Cardiac fibroblast (primary cell): ENCODE measurements at regions not wholly inside any gene's neighbourhood (a gene's known extent, or its start where the extent isn't known, plus 50 kb on each side); places are given as distances from the start of the nearest gene placed in this dataset.
A peak's percentile ranks its signal among the peaks of the same experiment; 100 is the strongest.

ENCODE experiments used
- DNase-seq, 2 donors: peaks; one replicate each; pipeline versions ENCODE4 v3.0.0 to v3.0.0-alpha.2; 2010; ENCODE audit warnings: low read depth in 2 of 2
- H3K4me3 ChIP-seq, 2 donors: replicated peaks in 1 of 2; 1 replicate in 1 of 2; 2 replicates in 1 of 2; pipeline ENCODE4 v1.5.1; 2011; ENCODE audit warnings: low read depth in 2 of 2, low read length in 2 of 2, mild to moderate bottlenecking in 2 of 2, moderate library complexity in 1 of 2
- CTCF ChIP-seq: IDR thresholded peaks from one replicate; pipeline ENCODE4 v1.5.1; 2011; ENCODE audit warnings: low read depth, mild to moderate bottlenecking, low read length, inconsistent platforms

GRCh38 chr6:119602215-119603178, 252.9 kb upstream of the MAN1A1 start:
- no peak for TF ChIP-seq CTCF
- peak; percentile 30 to 79 for DNase-seq
- H3K4me3 ChIP-seq, result no peak overlapping the region

DNA sequence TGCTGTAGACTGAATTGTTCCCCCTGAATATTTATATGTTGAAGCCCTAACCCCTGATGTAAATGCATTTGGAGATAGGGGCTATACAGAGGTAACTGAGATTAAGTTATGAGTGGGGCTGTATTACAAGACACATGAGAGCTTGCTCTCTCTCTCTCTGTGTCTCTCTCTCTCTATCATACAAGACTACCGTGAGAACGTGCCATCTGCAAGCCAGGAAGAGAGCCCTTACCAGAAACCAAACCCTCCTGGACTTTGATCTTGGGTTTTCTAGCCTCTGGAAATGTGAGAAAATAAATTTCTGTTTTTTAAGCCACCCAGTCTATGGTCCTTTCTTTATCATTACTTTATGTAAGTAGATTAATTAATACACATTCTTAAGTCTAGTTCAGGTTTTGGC, 249.3 kb upstream of the MAN1A1 start:
- no peak for TF ChIP-seq CTCF
- no peak for DNase-seq
- no peak overlapping the region for H3K4me3 ChIP-seq

DNA sequence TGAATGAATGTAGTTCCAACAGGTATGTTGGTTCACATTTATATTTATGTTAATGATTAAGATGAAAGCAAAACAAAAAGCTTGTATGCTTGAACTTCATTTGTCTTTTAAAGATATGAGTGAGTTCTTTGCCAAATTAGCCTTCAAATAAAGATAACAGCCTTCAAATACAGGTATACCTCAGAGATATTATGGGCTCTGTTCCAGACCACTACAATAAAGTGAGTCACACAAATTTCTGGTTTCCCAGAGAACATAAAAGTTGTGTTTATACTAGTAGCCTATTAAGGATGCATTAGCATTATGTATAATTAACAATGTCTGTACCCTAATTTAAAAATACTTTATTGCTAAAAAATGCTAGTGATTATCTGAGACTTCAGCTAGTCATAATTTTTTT, 245.3 kb upstream of the MAN1A1 start:
- no peak overlapping the region for H3K4me3 ChIP-seq
- no peak for DNase-seq
- TF ChIP-seq CTCF, result no peak

DNA sequence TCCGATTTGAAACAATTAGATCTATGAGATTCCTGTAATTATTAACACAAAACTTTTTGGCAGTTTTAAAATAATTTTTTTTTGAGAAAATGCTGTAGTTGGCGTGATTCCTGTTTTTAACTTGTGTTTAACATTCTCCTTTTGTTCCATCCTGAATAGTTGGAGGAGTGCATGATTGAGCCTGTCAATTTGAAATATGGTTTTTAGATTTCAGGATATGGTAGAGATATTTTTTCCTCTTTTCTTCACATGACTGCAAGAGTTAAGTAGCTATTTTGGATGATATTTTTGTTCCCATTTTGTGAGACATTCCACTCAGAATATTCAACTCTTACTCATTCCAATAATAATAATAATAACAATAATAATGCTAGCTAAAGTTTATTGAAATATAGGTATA, 241.7 kb upstream of the MAN1A1 start:
- no peak overlapping the region for H3K4me3 ChIP-seq
- no peak for TF ChIP-seq CTCF
- no peak for DNase-seq

GRCh38 chr6:119590066-119590465, 240.5 kb upstream of the MAN1A1 start:
- DNase-seq, result no peak
- TF ChIP-seq CTCF, result no peak
- no peak overlapping the region for H3K4me3 ChIP-seq

DNA sequence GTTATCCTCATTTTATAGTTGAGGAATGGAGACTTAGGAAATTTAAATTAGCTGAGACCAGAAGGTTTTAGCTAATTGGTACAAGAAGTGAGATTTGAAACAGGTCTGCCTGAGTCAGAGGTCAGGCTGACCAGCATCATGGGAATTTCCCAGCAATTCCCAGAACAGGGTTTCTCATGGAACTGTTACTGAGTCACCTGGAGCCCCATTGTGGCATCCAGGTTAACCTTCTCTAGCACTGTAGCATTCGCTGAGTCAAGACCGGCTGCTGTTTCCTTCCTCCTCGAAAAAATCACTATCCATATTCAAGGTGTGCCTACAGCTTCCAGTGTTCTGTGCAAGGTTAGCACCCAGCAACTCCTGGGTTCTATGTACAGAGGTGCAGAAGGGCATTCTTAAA, 238.0 kb upstream of the MAN1A1 start:
- peak in 1 of 2 donors; percentile 67 for DNase-seq
- H3K4me3 ChIP-seq, result no peak overlapping the region
- TF ChIP-seq CTCF, result no peak
